ENCODE measurements at regions not wholly inside any gene's neighbourhood (a gene's known extent, or its start where the extent isn't known, plus 50 kb on each side); places are given as distances from the start of the nearest gene placed in this dataset.
"Not testable (repeated sequence)": the region's sequence is repeated elsewhere in the genome, so short reads cannot be mapped to it uniquely, and the experiment has no call there.

DNA sequence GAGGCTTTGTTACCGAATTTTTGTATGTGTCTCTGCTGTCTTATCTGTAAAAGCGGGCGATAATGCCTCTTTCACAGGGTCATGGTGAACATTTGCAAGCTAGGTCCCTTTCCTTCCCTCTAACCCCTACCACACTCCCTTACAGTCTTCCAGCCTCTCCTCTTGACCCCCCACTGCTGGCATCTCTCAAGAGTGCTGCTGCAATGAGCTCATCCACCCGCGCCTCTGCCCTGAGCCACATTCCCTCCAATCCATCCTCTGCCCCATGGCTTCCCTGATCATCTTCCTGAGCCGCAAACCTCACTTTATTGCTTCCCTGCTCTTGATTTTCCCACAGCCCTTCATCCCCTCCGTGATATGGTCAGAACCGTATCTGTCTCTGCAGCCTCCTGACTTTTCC, 343.6 kb downstream of the BCL11B start:
- peaks cover 4% of the 10 kb centered on the region for H3K4me1 ChIP-seq (ENCODE audit: insufficient read depth, poor library complexity, severe bottlenecking)
- H3K36me3 ChIP-seq (ENCODE audit: low read depth): no peaks in the 10 kb centered on the region
- TF ChIP-seq, protein P1, sequence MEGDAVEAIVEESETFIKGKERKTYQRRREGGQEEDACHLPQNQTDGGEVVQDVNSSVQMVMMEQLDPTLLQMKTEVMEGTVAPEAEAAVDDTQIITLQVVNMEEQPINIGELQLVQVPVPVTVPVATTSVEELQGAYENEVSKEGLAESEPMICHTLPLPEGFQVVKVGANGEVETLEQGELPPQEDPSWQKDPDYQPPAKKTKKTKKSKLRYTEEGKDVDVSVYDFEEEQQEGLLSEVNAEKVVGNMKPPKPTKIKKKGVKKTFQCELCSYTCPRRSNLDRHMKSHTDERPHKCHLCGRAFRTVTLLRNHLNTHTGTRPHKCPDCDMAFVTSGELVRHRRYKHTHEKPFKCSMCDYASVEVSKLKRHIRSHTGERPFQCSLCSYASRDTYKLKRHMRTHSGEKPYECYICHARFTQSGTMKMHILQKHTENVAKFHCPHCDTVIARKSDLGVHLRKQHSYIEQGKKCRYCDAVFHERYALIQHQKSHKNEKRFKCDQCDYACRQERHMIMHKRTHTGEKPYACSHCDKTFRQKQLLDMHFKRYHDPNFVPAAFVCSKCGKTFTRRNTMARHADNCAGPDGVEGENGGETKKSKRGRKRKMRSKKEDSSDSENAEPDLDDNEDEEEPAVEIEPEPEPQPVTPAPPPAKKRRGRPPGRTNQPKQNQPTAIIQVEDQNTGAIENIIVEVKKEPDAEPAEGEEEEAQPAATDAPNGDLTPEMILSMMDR (IDR thresholded peaks at IDR 0.05; ENCODE audit: poor library complexity, severe bottlenecking): no peak
- DNase-seq (ENCODE audit: low spot score): peak; percentile 45
- no peak overlapping the region for H3K4me3 ChIP-seq (ENCODE audit: severe bottlenecking)
- H3K27me3 ChIP-seq (ENCODE audit: insufficient read depth, poor library complexity, severe bottlenecking): no peaks in the 10 kb centered on the region
- no peak for ATAC-seq (ENCODE audit: low read depth)
- no peaks in the 10 kb centered on the region for H3K9me3 ChIP-seq (ENCODE audit: severe bottlenecking)
- H3K27ac ChIP-seq (ENCODE audit: poor library complexity, severe bottlenecking): no peak overlapping the region

DNA sequence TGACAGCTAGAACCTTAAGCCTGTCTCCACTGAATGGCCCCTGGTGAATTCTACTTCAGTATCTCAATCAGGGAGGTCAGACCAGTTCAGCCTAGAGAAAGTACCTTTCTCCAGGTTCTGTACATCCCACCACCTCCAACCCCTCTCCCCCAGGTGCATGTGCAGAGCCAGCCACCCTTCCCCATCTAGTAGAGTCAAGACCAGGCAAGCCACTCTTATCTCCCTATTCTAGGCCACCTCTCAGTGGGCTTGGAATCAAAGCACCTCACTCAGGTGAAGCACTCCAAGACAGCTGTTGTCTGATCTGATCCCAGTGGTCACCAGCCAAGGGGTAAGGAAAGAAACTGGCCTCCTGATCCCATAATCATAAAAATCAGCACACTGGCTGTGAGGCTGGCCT, 340.9 kb downstream of the BCL11B start:
- TF ChIP-seq, protein P1 (IDR thresholded peaks at IDR 0.05; ENCODE audit: poor library complexity, severe bottlenecking): no peak

DNA sequence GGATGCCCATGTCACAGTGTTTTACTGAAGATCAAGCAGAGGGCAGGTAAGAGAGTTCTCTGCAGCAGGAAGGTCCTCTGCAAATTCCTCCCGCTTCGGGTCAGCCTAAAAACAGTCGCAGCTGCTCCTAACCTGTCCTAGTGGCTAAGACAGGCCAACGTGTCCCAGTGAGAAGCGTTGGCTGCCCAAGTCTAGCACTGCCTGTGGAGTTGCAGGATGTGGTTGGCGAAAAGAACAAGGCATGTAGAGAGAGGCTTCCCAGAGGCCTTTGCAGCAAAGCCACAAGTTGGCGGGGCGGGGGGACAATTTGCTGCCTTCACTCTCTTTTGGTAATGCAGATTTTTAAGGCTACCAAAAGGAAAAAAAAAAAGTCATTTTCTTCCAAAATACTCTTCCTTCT, 340.1 kb downstream of the BCL11B start:
- no peak for ATAC-seq (ENCODE audit: low read depth)
- no peaks in the 10 kb centered on the region for H3K36me3 ChIP-seq (ENCODE audit: low read depth)
- TF ChIP-seq, protein P1 (IDR thresholded peaks at IDR 0.05; ENCODE audit: poor library complexity, severe bottlenecking): no peak

More for the DNA sequence above, 340.9 kb downstream of the BCL11B start:
- DNase-seq (ENCODE audit: low spot score) (peak; percentile 20), ATAC-seq (ENCODE audit: low read depth) (no peak)
- peaks cover 4% of the 10 kb centered on the region for H3K4me1 ChIP-seq (ENCODE audit: insufficient read depth, poor library complexity, severe bottlenecking)
- H3K9me3 ChIP-seq (ENCODE audit: severe bottlenecking): no peaks in the 10 kb centered on the region
- no peak overlapping the region for H3K4me3 ChIP-seq (ENCODE audit: severe bottlenecking)
- no peak overlapping the region for H3K27ac ChIP-seq (ENCODE audit: poor library complexity, severe bottlenecking)
- H3K27me3 ChIP-seq (ENCODE audit: insufficient read depth, poor library complexity, severe bottlenecking): no peaks in the 10 kb centered on the region
- no peaks in the 10 kb centered on the region for H3K36me3 ChIP-seq (ENCODE audit: low read depth)

DNA sequence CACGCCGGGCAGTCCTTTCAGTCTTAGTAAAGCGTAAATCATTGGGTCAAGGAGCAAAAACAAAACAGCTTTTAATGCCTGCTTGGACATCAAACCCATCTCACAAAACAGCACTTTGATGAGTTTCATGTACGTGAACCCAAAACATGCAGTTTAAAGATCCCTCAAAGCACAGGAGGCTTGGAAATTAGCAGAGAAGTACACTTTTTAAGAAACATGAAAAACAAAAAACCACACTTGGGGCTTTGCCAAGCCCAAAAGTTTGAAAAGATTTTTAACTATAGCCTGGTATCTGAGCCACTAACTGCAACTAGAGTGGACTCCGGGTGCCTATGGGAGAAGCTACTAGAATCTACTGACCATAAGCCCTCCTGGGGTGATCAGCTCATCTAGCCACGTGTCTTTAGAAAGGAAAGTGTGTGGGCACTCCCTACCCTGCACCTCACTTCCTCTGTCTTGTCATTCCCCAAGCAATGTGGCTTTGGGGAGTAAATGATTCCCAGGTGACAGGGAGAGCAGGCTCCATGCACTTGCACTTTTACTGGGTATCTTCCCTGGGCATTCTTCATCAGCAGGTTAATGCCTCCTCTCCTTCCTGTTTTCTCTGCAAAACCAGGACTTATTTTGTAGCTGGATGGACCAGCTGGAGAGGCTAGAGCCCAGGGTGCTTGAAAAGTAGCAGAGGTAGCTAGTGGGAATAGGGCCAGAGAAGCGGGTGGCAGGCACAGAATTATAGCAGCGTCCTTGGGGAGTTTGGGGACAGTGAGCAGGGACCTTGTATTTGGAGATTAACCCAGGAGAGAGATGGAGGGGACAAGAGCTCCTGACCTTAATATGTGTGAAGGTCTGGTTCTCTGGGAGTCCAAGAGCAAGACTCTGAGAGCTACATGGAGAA, 339.3 kb downstream of the BCL11B start:
- TF ChIP-seq, protein P1 (IDR thresholded peaks at IDR 0.05; ENCODE audit: poor library complexity, severe bottlenecking): no peak
- Histone ChIP-seq H3K27me3 (ENCODE audit: insufficient read depth, poor library complexity, severe bottlenecking) (no peaks in the 10 kb centered on the region), H3K4me3 (ENCODE audit: severe bottlenecking) (no peak overlapping the region), H3K9me3 (ENCODE audit: severe bottlenecking) (no peaks in the 10 kb centered on the region), H3K27ac (ENCODE audit: poor library complexity, severe bottlenecking) (no peak overlapping the region), H3K4me1 (ENCODE audit: insufficient read depth, poor library complexity, severe bottlenecking) (no peaks in the 10 kb centered on the region), H3K36me3 (ENCODE audit: low read depth) (no peaks in the 10 kb centered on the region)
- ATAC-seq (ENCODE audit: low read depth) (no peak), DNase-seq (ENCODE audit: low spot score) (peak; percentile 22)

More for the DNA sequence above, 340.1 kb downstream of the BCL11B start:
- no peak overlapping the region for H3K4me3 ChIP-seq (ENCODE audit: severe bottlenecking)
- H3K9me3 ChIP-seq (ENCODE audit: severe bottlenecking): no peaks in the 10 kb centered on the region
- peak; percentile 21 for DNase-seq (ENCODE audit: low spot score)
- peaks cover 3% of the 10 kb centered on the region for H3K4me1 ChIP-seq (ENCODE audit: insufficient read depth, poor library complexity, severe bottlenecking)
- H3K27ac ChIP-seq (ENCODE audit: poor library complexity, severe bottlenecking): no peak overlapping the region
- no peaks in the 10 kb centered on the region for H3K27me3 ChIP-seq (ENCODE audit: insufficient read depth, poor library complexity, severe bottlenecking)

DNA sequence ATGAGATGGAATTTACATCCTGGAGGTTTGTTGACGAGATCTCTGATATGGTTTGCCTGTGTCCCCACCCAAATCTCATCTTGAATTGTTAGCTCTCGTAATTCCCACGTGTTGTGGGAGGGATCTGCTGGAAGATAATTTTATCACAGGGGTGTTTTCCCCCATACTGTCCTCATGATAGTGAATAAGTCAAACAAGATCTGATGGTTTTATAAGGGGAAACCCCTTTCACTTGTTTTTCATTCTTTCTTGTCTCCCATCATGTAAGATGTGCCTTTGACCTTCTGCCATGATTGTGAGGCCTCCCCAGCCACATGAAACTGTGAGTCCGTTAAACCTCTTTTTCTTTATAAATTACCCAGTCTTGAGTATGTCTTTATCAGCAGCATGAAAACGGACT, 337.4 kb downstream of the BCL11B start:
- not testable (repeated sequence) for H3K9me3 ChIP-seq (ENCODE audit: severe bottlenecking); H3K27me3 ChIP-seq (ENCODE audit: insufficient read depth, poor library complexity, severe bottlenecking); H3K4me1 ChIP-seq (ENCODE audit: insufficient read depth, poor library complexity, severe bottlenecking); DNase-seq (ENCODE audit: low spot score); ATAC-seq (ENCODE audit: low read depth); H3K27ac ChIP-seq (ENCODE audit: poor library complexity, severe bottlenecking); H3K36me3 ChIP-seq (ENCODE audit: low read depth); H3K4me3 ChIP-seq (ENCODE audit: severe bottlenecking)

Measured in RWPE2 (cell line).